ENCODE measurements at regions not wholly inside any gene's neighbourhood (a gene's known extent, or its start where the extent isn't known, plus 50 kb on each side); places are given as distances from the start of the nearest gene placed in this dataset.

GRCh38 chr9:6080154-6080716, 64.8 kb upstream of the RANBP6 start (continued):
- TF ChIP-seq SIX5 (IDR thresholded peaks at IDR 0.05; ENCODE audit: borderline replicate concordance in 1 of 2, insufficient read depth in 1 of 2, low read depth in 1 of 2, low read length in 2 of 2) (no peak), ZBTB7A (IDR thresholded peaks at IDR 0.05; ENCODE audit: borderline replicate concordance, control insufficient read depth, low read depth, low read length) (peak; percentile 39; the same call in 1 of the 2 replicates), ESRRA (IDR thresholded peaks at IDR 0.05; ENCODE audit: borderline replicate concordance, low read depth) (peak; percentile 63; the same call in 1 of the 2 replicates), CGGBP1 (CRISPR knock-in tag; IDR thresholded peaks at IDR 0.05) (no peak), ZNF512 (tag; IDR thresholded peaks at IDR 0.05) (no peak), CTBP1 (IDR thresholded peaks at IDR 0.05; ENCODE audit: borderline replicate concordance) (peak; percentile 44; the same call in 1 of the 2 replicates), GTF2E2 (tag; IDR thresholded peaks at IDR 0.05) (no peak), ZC3H11A (IDR thresholded peaks at IDR 0.05; ENCODE audit: low read depth, low read length) (no peak), CBFA2T3 (IDR thresholded peaks at IDR 0.05) (0 out of 2 replicates have a peak, but pooled peaks have one; percentile 20), NR4A1 (CRISPR knock-in tag; IDR thresholded peaks at IDR 0.05) (no peak), NR4A1 (tag; IDR thresholded peaks at IDR 0.05) (no peak), TCF15 (CRISPR knock-in tag; IDR thresholded peaks at IDR 0.05) (no peak)
